SK-N-SH treated with all-trans-retinoic acid at 6 μM for 48 hours (cell line): ENCODE measurements at regions not wholly inside any gene's neighbourhood (a gene's known extent, or its start where the extent isn't known, plus 50 kb on each side); places are given as distances from the start of the nearest gene placed in this dataset.

Experiments used
- ATAC-seq: fragments of 200-7000 bp; cut with Tn5 transposase; 3 replicates; pipeline ENCODE4 v1.9.1; 2020; ENCODE audit warnings: mild to moderate bottlenecking, moderate library complexity
- ARNTL ChIP-seq: fragments of 450-650 bp; formaldehyde crosslinking; IDR thresholded peaks from 2 replicates; pipeline ENCODE4 v1.5.0; 2020; ENCODE audit warnings: low read depth, mild to moderate bottlenecking, moderate library complexity, borderline replicate concordance
- BACH2 ChIP-seq: fragments of 250-450 bp; sonication (Bioruptor Pico); IDR thresholded peaks from 2 replicates; pipeline ENCODE4 v1.9.0; 2021; ENCODE audit warnings: mild to moderate bottlenecking, borderline replicate concordance
- CSDC2 ChIP-seq: fragments of 250-450 bp; sonication (Bioruptor Pico); IDR thresholded peaks from 2 replicates; pipeline ENCODE4 v1.5.0; 2020; ENCODE audit warnings: mild to moderate bottlenecking, moderate library complexity
- ESRRG ChIP-seq: fragments of 250-450 bp; sonication (Bioruptor Pico); IDR thresholded peaks from 2 replicates; pipeline ENCODE4 v1.6.1; 2021; ENCODE audit warnings: mild to moderate bottlenecking
- GLIS3 ChIP-seq: fragments of 250-450 bp; sonication (Bioruptor Pico); IDR thresholded peaks from 2 replicates; pipeline ENCODE4 v1.5.0; 2020; ENCODE audit warnings: mild to moderate bottlenecking, moderate library complexity
- ISL1 ChIP-seq: fragments of 250-450 bp; sonication (Bioruptor Pico); IDR thresholded peaks from 2 replicates; pipeline ENCODE4 v2.1.2; 2022; ENCODE audit warnings: mild to moderate bottlenecking, moderate library complexity
- PPARA ChIP-seq: fragments of 250-450 bp; sonication (Bioruptor Pico); IDR thresholded peaks from 2 replicates; pipeline ENCODE4 v1.5.0; 2020; ENCODE audit warnings: mild to moderate bottlenecking, borderline replicate concordance
- RARB ChIP-seq: fragments of 250-450 bp; sonication (Bioruptor Pico); IDR thresholded peaks from 2 replicates; pipeline ENCODE4 v1.8.0; 2021; ENCODE audit warnings: mild to moderate bottlenecking, moderate library complexity
- SNAI2 ChIP-seq: fragments of 250-450 bp; sonication (Bioruptor Pico); IDR thresholded peaks from 2 replicates; pipeline ENCODE4 v1.5.0; 2020; ENCODE audit warnings: mild to moderate bottlenecking, moderate library complexity
- TCF4 ChIP-seq: fragments of 250-450 bp; sonication (Bioruptor Pico); IDR thresholded peaks from 2 replicates; pipeline ENCODE4 v1.8.0; 2021; ENCODE audit warnings: mild to moderate bottlenecking, moderate library complexity, borderline replicate concordance
- ZC3H10 ChIP-seq: fragments of 250-450 bp; sonication (Bioruptor Pico); IDR thresholded peaks from 2 replicates; pipeline ENCODE4 v1.5.1; 2021; ENCODE audit warnings: mild to moderate bottlenecking, moderate library complexity
- ZFP3 ChIP-seq: fragments of 250-450 bp; sonication (Bioruptor Pico); IDR thresholded peaks from 2 replicates; pipeline ENCODE4 v1.5.0; 2020; ENCODE audit warnings: mild to moderate bottlenecking, moderate library complexity
- ZFP30 ChIP-seq: fragments of 450-650 bp; formaldehyde crosslinking; IDR thresholded peaks from 2 replicates; pipeline ENCODE4 v1.5.0; 2022; ENCODE audit warnings: mild to moderate bottlenecking, moderate library complexity
- ZNF565 ChIP-seq: fragments of 450-650 bp; formaldehyde crosslinking; conservative IDR thresholded peaks from 2 replicates; pipeline ENCODE4 v1.5.0; 2020; ENCODE audit warnings: low read depth, mild to moderate bottlenecking, moderate library complexity
- ZNF70 ChIP-seq: fragments of 450-650 bp; formaldehyde crosslinking; IDR thresholded peaks from 2 replicates; pipeline ENCODE4 v1.5.0; 2020; ENCODE audit warnings: mild to moderate bottlenecking, moderate library complexity
- ZNF8 ChIP-seq: fragments of 450-650 bp; formaldehyde crosslinking; IDR thresholded peaks from 2 replicates; pipeline ENCODE4 v1.5.0; 2020; ENCODE audit warnings: mild to moderate bottlenecking, moderate library complexity
- TF ChIP-seq, protein P1 (sequence below): fragments of 250-450 bp; sonication (Bioruptor Pico); IDR thresholded peaks from 2 replicates; pipeline ENCODE4 v1.5.0; 2020; ENCODE audit warnings: mild to moderate bottlenecking, moderate library complexity
- TF ChIP-seq, protein P2 (sequence below): fragments of 250-450 bp; sonication (Bioruptor Pico); IDR thresholded peaks from 2 replicates; pipeline ENCODE4 v1.8.0; 2020; ENCODE audit warnings: mild to moderate bottlenecking, moderate library complexity, borderline replicate concordance
- TF ChIP-seq, protein P3 (sequence below): fragments of 250-450 bp; sonication (Bioruptor Pico); IDR thresholded peaks from 2 replicates; pipeline ENCODE4 v1.5.1; 2020; ENCODE audit warnings: low read depth, mild to moderate bottlenecking, moderate library complexity
- TF ChIP-seq, protein P4 (sequence below): fragments of 250-450 bp; sonication (Bioruptor Pico); IDR thresholded peaks from 2 replicates; pipeline ENCODE4 v1.8.0; 2021; ENCODE audit warnings: low read depth, mild to moderate bottlenecking, moderate library complexity, borderline replicate concordance
- TF ChIP-seq, protein P5 (sequence below): fragments of 250-450 bp; sonication (Bioruptor Pico); IDR thresholded peaks from 2 replicates; pipeline ENCODE4 v1.5.1; 2021; ENCODE audit warnings: mild to moderate bottlenecking, moderate library complexity

DNA sequence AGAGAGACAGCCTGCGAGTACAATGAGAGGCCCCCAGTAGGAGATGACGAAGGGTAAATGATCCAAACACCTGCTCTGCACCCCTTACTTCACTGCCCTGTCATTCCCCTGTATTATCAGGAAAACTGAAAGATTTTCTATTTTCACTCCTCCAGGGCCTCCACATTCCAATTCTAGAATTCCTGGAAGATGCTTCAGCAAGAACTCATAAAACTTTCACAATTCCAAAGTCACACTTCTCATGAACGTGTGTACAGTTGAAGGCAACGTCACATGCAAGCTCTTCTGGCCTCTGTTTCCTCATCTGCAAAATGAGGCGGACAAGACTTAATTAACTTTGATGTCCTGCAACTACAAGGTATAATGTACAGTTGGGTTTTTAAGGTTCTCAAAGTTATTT, 62.8 kb upstream of the SPATA12 start:
- TF ChIP-seq ARNTL (CRISPR knock-in tag) = no peak
- no peak for TF ChIP-seq BACH2
- no peak for TF ChIP-seq ZNF8 (CRISPR knock-in tag)
- ATAC-seq = no peak

DNA sequence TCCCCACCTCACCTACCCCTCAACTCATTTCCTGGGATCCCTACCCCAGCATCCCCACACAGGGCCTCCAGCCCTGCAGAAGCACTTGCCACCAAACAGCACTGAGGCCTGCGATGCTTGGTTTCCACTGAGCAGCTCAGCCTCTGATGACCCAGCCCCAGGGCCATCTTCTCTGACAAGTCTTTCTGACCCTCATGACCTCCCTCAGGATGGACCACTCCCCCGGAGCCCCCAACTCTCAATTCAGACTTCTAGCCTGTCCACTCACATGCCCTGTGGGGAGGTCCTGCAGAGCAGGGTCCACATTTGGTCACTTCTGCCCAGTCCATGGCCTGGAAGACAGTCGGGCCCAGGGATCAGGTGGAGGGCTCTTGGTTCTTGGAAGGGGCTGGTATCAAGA, 63.4 kb upstream of the SPATA12 start:
- no peak for TF ChIP-seq ESRRG (CRISPR knock-in tag)
- TF ChIP-seq, protein P1, sequence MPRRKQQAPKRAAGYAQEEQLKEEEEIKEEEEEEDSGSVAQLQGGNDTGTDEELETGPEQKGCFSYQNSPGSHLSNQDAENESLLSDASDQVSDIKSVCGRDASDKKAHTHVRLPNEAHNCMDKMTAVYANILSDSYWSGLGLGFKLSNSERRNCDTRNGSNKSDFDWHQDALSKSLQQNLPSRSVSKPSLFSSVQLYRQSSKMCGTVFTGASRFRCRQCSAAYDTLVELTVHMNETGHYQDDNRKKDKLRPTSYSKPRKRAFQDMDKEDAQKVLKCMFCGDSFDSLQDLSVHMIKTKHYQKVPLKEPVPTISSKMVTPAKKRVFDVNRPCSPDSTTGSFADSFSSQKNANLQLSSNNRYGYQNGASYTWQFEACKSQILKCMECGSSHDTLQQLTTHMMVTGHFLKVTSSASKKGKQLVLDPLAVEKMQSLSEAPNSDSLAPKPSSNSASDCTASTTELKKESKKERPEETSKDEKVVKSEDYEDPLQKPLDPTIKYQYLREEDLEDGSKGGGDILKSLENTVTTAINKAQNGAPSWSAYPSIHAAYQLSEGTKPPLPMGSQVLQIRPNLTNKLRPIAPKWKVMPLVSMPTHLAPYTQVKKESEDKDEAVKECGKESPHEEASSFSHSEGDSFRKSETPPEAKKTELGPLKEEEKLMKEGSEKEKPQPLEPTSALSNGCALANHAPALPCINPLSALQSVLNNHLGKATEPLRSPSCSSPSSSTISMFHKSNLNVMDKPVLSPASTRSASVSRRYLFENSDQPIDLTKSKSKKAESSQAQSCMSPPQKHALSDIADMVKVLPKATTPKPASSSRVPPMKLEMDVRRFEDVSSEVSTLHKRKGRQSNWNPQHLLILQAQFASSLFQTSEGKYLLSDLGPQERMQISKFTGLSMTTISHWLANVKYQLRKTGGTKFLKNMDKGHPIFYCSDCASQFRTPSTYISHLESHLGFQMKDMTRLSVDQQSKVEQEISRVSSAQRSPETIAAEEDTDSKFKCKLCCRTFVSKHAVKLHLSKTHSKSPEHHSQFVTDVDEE = no peak
- no peak for TF ChIP-seq TCF4
- TF ChIP-seq ZFP30 (CRISPR knock-in tag) = no peak
- TF ChIP-seq BACH2 = no peak
- TF ChIP-seq ZNF565 = no peak
- no peak for TF ChIP-seq SNAI2
- TF ChIP-seq, protein P2, sequence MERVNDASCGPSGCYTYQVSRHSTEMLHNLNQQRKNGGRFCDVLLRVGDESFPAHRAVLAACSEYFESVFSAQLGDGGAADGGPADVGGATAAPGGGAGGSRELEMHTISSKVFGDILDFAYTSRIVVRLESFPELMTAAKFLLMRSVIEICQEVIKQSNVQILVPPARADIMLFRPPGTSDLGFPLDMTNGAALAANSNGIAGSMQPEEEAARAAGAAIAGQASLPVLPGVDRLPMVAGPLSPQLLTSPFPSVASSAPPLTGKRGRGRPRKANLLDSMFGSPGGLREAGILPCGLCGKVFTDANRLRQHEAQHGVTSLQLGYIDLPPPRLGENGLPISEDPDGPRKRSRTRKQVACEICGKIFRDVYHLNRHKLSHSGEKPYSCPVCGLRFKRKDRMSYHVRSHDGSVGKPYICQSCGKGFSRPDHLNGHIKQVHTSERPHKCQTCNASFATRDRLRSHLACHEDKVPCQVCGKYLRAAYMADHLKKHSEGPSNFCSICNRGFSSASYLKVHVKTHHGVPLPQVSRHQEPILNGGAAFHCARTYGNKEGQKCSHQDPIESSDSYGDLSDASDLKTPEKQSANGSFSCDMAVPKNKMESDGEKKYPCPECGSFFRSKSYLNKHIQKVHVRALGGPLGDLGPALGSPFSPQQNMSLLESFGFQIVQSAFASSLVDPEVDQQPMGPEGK (CRISPR knock-in tag) = no peak
- TF ChIP-seq ZNF70 = no peak
- TF ChIP-seq ZNF8 (CRISPR knock-in tag) = no peak
- no peak for TF ChIP-seq ARNTL (CRISPR knock-in tag)
- TF ChIP-seq, all 23 proteins: peak for 0
- no peak for ATAC-seq

DNA sequence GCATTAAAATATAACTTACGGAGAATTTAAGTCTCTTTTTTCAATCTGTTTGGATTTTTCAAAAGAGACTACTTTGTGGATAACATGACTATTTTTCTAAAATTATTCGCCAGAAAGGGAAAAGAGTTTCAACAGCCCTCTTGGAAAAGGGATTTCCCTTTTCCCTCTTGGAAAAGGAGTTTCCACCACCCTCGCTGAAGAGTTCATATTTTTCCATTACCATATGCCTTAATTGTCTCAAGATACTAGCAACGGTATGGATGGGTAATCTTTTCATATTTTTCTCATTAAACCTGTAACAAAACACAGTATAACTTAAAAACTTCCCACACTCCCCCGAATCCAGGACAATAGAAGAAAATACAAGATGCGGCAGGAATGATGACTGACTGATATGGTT, 66.1 kb upstream of the SPATA12 start:
- TF ChIP-seq ESRRG (CRISPR knock-in tag) = no peak
- no peak for TF ChIP-seq CSDC2 (CRISPR knock-in tag)
- no peak for TF ChIP-seq TCF4
- TF ChIP-seq SNAI2 = no peak
- TF ChIP-seq PPARA = no peak
- no peak for TF ChIP-seq ZNF565
- TF ChIP-seq, protein P3, sequence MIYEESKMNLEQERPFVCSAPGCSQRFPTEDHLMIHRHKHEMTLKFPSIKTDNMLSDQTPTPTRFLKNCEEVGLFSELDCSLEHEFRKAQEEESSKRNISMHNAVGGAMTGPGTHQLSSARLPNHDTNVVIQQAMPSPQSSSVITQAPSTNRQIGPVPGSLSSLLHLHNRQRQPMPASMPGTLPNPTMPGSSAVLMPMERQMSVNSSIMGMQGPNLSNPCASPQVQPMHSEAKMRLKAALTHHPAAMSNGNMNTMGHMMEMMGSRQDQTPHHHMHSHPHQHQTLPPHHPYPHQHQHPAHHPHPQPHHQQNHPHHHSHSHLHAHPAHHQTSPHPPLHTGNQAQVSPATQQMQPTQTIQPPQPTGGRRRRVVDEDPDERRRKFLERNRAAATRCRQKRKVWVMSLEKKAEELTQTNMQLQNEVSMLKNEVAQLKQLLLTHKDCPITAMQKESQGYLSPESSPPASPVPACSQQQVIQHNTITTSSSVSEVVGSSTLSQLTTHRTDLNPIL = no peak
- TF ChIP-seq RARB (CRISPR knock-in tag) = no peak
- no peak for TF ChIP-seq ZNF70
- no peak for TF ChIP-seq GLIS3 (CRISPR knock-in tag)
- no peak for TF ChIP-seq ISL1 (CRISPR knock-in tag)
- no peak for TF ChIP-seq ZFP30 (CRISPR knock-in tag)
- TF ChIP-seq, protein P4, sequence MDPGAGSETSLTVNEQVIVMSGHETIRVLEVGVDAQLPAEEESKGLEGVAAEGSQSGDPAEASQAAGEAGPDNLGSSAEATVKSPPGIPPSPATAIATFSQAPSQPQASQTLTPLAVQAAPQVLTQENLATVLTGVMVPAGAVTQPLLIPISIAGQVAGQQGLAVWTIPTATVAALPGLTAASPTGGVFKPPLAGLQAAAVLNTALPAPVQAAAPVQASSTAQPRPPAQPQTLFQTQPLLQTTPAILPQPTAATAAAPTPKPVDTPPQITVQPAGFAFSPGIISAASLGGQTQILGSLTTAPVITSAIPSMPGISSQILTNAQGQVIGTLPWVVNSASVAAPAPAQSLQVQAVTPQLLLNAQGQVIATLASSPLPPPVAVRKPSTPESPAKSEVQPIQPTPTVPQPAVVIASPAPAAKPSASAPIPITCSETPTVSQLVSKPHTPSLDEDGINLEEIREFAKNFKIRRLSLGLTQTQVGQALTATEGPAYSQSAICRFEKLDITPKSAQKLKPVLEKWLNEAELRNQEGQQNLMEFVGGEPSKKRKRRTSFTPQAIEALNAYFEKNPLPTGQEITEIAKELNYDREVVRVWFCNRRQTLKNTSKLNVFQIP (CRISPR knock-in tag) = no peak
- no peak for TF ChIP-seq ZFP3
- TF ChIP-seq, protein P5, sequence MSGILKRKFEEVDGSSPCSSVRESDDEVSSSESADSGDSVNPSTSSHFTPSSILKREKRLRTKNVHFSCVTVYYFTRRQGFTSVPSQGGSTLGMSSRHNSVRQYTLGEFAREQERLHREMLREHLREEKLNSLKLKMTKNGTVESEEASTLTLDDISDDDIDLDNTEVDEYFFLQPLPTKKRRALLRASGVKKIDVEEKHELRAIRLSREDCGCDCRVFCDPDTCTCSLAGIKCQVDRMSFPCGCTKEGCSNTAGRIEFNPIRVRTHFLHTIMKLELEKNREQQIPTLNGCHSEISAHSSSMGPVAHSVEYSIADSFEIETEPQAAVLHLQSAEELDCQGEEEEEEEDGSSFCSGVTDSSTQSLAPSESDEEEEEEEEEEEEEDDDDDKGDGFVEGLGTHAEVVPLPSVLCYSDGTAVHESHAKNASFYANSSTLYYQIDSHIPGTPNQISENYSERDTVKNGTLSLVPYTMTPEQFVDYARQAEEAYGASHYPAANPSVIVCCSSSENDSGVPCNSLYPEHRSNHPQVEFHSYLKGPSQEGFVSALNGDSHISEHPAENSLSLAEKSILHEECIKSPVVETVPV (CRISPR knock-in tag) = no peak
- TF ChIP-seq, protein P2 (CRISPR knock-in tag) = no peak
- TF ChIP-seq ZC3H10 = no peak
- ATAC-seq = no peak
